RWPE2 (cell line): ENCODE measurements at regions not wholly inside any gene's neighbourhood (a gene's known extent, or its start where the extent isn't known, plus 50 kb on each side); places are given as distances from the start of the nearest gene placed in this dataset.

ENCODE experiments used
- ATAC-seq: fragments of 200-7000 bp; cut with Tn5 transposase; 3 replicates; pipeline ENCODE4 v1.9.1; 2021; ENCODE audit warnings: low read depth
- DNase-seq: peaks from one replicate; pipeline ENCODE4 v3.0.0-alpha.2; 2020; ENCODE audit warnings: low spot score
- H3K27ac ChIP-seq: fragments of 450-650 bp; 2 replicates; pipeline ENCODE4 v1.5.1; 2017; ENCODE audit warnings: mild to moderate bottlenecking; ENCODE audit not compliant: poor library complexity, severe bottlenecking
- H3K27me3 ChIP-seq: fragments of 250-450 bp; sonication (Bioruptor Pico); 2 replicates; pipeline ENCODE4 v1.5.1; 2021; ENCODE audit warnings: mild to moderate bottlenecking, moderate library complexity; ENCODE audit not compliant: insufficient read depth, poor library complexity, severe bottlenecking
- H3K36me3 ChIP-seq: fragments of 250-450 bp; sonication (Bioruptor Pico); 2 replicates; pipeline ENCODE4 v1.5.1; 2020; ENCODE audit warnings: low read depth, mild to moderate bottlenecking, moderate library complexity
- H3K4me1 ChIP-seq: fragments of 250-450 bp; sonication (Bioruptor Pico); 2 replicates; pipeline ENCODE4 v1.5.1; 2021; ENCODE audit warnings: mild to moderate bottlenecking, moderate library complexity; ENCODE audit not compliant: insufficient read depth, poor library complexity, severe bottlenecking
- H3K4me3 ChIP-seq: fragments of 250-450 bp; sonication (Bioruptor Pico); 2 replicates; pipeline ENCODE4 v1.5.1; 2021; ENCODE audit warnings: mild to moderate bottlenecking, moderate library complexity; ENCODE audit not compliant: severe bottlenecking
- H3K9me3 ChIP-seq: fragments of 250-450 bp; sonication (Bioruptor Pico); 2 replicates; pipeline ENCODE4 v1.5.1; 2021; ENCODE audit warnings: mild to moderate bottlenecking, moderate library complexity; ENCODE audit not compliant: severe bottlenecking
- TF ChIP-seq, protein P1 (sequence below): fragments of 450-650 bp; IDR thresholded peaks from one replicate; pipeline ENCODE4 v1.5.1; 2017; ENCODE audit warnings: mild to moderate bottlenecking, moderate library complexity; ENCODE audit not compliant: poor library complexity, severe bottlenecking

DNA sequence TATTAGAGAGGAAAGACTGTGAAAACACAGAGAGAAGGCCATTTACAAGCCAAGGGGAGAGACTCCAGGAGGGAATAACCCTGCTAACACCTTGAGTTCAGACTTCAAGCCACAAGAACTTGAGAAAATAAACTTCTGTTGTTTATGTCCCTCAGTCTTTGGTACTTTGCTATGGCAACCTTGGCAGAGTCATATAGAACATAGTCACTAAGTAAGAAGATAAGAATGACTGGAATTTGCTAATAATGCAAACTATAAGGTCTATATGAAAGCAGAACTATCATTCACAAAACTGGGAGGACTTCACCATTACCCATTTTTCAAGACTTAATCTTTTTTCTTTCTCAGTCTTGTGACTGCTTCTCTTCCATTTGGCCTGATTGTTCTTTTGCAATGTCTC is 767.3 kb upstream of the ADAMTS5 start:
- DNase-seq (no peak), ATAC-seq (no peak)
- H3K4me1 ChIP-seq, result no peaks in the 10 kb centered on the region
- no peaks in the 10 kb centered on the region for H3K27me3 ChIP-seq
- H3K9me3 ChIP-seq, result no peaks in the 10 kb centered on the region
- H3K27ac ChIP-seq, result no peak overlapping the region
- no peak overlapping the region for H3K4me3 ChIP-seq
- H3K36me3 ChIP-seq, result no peaks in the 10 kb centered on the region
- TF ChIP-seq, protein P1, sequence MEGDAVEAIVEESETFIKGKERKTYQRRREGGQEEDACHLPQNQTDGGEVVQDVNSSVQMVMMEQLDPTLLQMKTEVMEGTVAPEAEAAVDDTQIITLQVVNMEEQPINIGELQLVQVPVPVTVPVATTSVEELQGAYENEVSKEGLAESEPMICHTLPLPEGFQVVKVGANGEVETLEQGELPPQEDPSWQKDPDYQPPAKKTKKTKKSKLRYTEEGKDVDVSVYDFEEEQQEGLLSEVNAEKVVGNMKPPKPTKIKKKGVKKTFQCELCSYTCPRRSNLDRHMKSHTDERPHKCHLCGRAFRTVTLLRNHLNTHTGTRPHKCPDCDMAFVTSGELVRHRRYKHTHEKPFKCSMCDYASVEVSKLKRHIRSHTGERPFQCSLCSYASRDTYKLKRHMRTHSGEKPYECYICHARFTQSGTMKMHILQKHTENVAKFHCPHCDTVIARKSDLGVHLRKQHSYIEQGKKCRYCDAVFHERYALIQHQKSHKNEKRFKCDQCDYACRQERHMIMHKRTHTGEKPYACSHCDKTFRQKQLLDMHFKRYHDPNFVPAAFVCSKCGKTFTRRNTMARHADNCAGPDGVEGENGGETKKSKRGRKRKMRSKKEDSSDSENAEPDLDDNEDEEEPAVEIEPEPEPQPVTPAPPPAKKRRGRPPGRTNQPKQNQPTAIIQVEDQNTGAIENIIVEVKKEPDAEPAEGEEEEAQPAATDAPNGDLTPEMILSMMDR, result no peak

DNA sequence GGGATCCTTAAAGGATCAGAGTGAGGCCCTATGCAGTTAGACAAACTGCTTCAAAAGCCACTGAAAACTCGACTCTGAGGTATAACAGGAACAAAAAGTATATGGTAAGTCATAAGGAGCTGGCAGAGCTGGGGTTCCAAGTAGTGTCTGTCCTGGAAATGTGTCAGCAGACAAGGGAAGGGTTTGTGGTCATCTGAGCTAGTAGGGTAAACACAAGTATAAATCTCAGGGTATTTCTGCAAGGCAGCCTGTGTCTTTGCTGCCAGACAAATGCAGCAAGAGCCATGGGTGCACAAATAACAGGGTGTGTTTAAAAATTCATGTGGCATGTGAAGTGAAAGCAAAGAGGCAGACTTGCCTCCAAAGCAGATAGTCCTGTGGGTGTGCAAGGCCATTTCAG is 759.0 kb upstream of the ADAMTS5 start:
- H3K27ac ChIP-seq, result no peak overlapping the region
- H3K27me3 ChIP-seq, result no peaks in the 10 kb centered on the region
- TF ChIP-seq, protein P1, result no peak
- H3K4me3 ChIP-seq, result no peak overlapping the region
- H3K36me3 ChIP-seq, result no peaks in the 10 kb centered on the region
- no peaks in the 10 kb centered on the region for H3K9me3 ChIP-seq
- ATAC-seq (no peak), DNase-seq (no peak)
- H3K4me1 ChIP-seq, result no peaks in the 10 kb centered on the region

DNA sequence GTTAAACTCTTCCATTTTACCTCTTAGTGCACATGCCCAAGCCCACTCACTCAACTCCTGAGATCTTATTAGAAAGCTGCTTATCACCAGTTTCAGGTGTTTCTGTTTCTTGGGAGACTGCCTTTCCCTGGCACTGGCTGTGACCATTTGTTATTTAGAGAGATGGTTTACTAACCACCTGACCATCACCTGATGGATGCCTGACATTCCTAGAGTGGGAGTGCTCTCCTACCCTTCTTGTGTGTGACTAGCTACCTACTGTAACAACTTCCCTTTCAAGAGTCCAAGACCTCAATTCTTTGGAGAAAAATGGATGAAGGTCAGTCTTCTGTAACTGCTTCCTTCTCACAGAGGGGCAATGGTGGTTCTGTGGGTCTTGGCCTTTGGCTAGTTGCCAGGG is 755.2 kb upstream of the ADAMTS5 start:
- DNase-seq (no peak), ATAC-seq (peak; percentile 60; the same call in 1 of the 3 replicates)
- no peak overlapping the region for H3K27ac ChIP-seq
- TF ChIP-seq, protein P1, result no peak
- no peaks in the 10 kb centered on the region for H3K9me3 ChIP-seq
- H3K4me3 ChIP-seq, result no peak overlapping the region
- H3K27me3 ChIP-seq, result no peaks in the 10 kb centered on the region
- H3K4me1 ChIP-seq, result no peaks in the 10 kb centered on the region
- no peaks in the 10 kb centered on the region for H3K36me3 ChIP-seq

DNA sequence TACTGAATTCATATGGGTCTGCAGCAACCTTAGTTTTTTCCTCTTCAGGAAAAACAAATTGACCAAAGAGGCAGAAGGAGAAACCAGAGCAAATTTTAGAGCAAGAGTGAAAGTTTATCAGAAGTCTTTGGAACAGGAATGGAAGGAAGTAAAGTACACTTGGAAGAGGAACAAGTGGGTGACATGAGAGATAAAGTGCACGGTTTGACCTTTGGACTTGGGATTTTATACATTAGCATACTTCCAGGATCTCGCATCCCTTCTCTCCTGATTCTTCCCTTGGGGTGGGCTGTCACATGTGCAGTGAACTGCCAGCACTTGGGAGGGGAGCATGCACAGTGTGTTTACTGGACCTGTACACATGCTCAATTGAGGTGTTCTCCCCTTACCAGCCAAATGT is 754.8 kb upstream of the ADAMTS5 start:
- no peaks in the 10 kb centered on the region for H3K9me3 ChIP-seq
- no peak overlapping the region for H3K27ac ChIP-seq
- DNase-seq (no peak), ATAC-seq (no peak)
- H3K4me3 ChIP-seq, result no peak overlapping the region
- TF ChIP-seq, protein P1, result no peak
- H3K4me1 ChIP-seq, result no peaks in the 10 kb centered on the region
- H3K36me3 ChIP-seq, result no peaks in the 10 kb centered on the region
- H3K27me3 ChIP-seq, result no peaks in the 10 kb centered on the region

DNA sequence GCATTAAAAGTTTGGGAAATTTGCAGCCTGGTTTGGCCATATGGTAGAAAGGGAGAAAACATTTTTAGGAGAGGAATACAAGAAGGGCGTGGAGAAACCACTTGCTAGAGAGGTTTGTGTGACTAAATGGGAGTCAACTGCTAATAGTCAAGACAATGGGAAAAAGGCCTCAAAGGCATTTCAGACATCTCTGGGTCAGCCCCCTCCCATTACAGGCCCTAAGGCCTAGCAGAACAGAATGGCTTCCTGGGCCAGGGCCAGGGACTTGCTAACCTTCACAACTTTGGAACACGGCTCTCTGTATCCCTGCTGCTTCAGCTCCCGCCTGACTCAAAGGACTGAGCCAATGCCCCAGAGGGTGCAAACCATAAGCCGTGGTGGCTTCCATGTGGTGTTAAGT is 752.3 kb upstream of the ADAMTS5 start:
- TF ChIP-seq, protein P1, result no peak
- Histone ChIP-seq H3K9me3 (no peaks in the 10 kb centered on the region), H3K27ac (no peak overlapping the region), H3K4me3 (no peak overlapping the region), H3K27me3 (no peaks in the 10 kb centered on the region), H3K4me1 (no peaks in the 10 kb centered on the region), H3K36me3 (no peaks in the 10 kb centered on the region)
- DNase-seq (no peak), ATAC-seq (no peak)
